ENCODE measurements at regions not wholly inside any gene's neighbourhood (a gene's known extent, or its start where the extent isn't known, plus 50 kb on each side); places are given as distances from the start of the nearest gene placed in this dataset.

GRCh38 chrX:114500622-114501021 is 83.3 kb upstream of the HTR2C start:
- no peaks in the 10 kb centered on the region for H3K36me3 ChIP-seq (ENCODE audit: control insufficient read depth, insufficient read depth, low read length)
- no peaks in the 10 kb centered on the region for H3K4me1 ChIP-seq (replicated peaks in 1 of 2; ENCODE audit: control insufficient read depth in 2 of 2, insufficient read depth in 2 of 2, low read length in 2 of 2)
- FAIRE-seq: no peak
- no peak for DNase-seq (ENCODE audit: extremely low read depth in 1 of 4, low spot score in 3 of 4)
- H3K4me2 ChIP-seq (ENCODE audit: insufficient read depth, low read length): no peak overlapping the region
- in situ Hi-C loops (cut with MboI) (no loop called here), intact Hi-C loops (cut with micrococcal nuclease) (no loop called here)
- no peaks in the 10 kb centered on the region for H3K79me2 ChIP-seq (ENCODE audit: control insufficient read depth, insufficient read depth, low read length)
- no peak for ATAC-seq
- H3K4me3 ChIP-seq: no peak overlapping the region
- 6% methylated on average over 1 of the region's 1 CpG for WGBS (ENCODE audit: insufficient coverage, low coverage, missing lambda C conversion rate)
- ChIA-PET POLR2A (no interaction called here), CTCF (ENCODE audit: low intra/inter-chr PET ratio) (no interaction called here)
- no peak overlapping the region for H3K27ac ChIP-seq (ENCODE audit: extremely low read depth, low read depth, low read length)
- H3K27me3 ChIP-seq (ENCODE audit: control insufficient read depth in 2 of 2, insufficient read depth in 2 of 2, low read length in 2 of 2): no peaks in the 10 kb centered on the region
- TF ChIP-seq KLF10 (CRISPR knock-in tag; IDR thresholded peaks at IDR 0.05): no peak
- TF ChIP-seq ZBTB49 (CRISPR knock-in tag; IDR thresholded peaks at IDR 0.05; ENCODE audit: borderline replicate concordance): no peak
- TF ChIP-seq MAZ (CRISPR knock-in tag; conservative IDR thresholded peaks at IDR 0.05 in 1 of 2, IDR thresholded peaks at IDR 0.05 in 1 of 2): no peak
- TF ChIP-seq BCLAF1 (IDR thresholded peaks at IDR 0.05; ENCODE audit: borderline replicate concordance in 1 of 2, control insufficient read depth in 1 of 2, low read depth in 2 of 2, low read length in 1 of 2): no peak
- TF ChIP-seq HSF4 (CRISPR knock-in tag; IDR thresholded peaks at IDR 0.05; ENCODE audit: borderline replicate concordance): no peak
- TF ChIP-seq RB1 (IDR thresholded peaks at IDR 0.05; ENCODE audit: low read depth): no peak
- no peak for TF ChIP-seq ZBTB12 (CRISPR knock-in tag; IDR thresholded peaks at IDR 0.05)
- no peak for TF ChIP-seq PHF21A (IDR thresholded peaks at IDR 0.05; ENCODE audit: borderline replicate concordance, low read depth)
- TF ChIP-seq E2F3 (CRISPR knock-in tag; IDR thresholded peaks at IDR 0.05): no peak
- TF ChIP-seq ZSCAN32 (CRISPR knock-in tag; IDR thresholded peaks at IDR 0.05): no peak
- TF ChIP-seq HEY1 (CRISPR knock-in tag; IDR thresholded peaks at IDR 0.05; ENCODE audit: borderline replicate concordance): no peak
- no peaks in the 10 kb centered on the region for H4K20me1 ChIP-seq (replicated peaks; ENCODE audit: control insufficient read depth, insufficient read depth, low read length)
- no peaks in the 10 kb centered on the region for H3K9me3 ChIP-seq (replicated peaks; ENCODE audit: control insufficient read depth, insufficient read depth, low read depth, low read length)
- no peak overlapping the region for H2AFZ ChIP-seq (ENCODE audit: low read depth, low read length)
- no peaks in the 10 kb centered on the region for H3K9me1 ChIP-seq (ENCODE audit: control insufficient read depth, insufficient read depth, low read length)
- BruUV-seq (replicated peaks): no TSS peak
- H3K9ac ChIP-seq (ENCODE audit: insufficient read depth in 1 of 2, low read depth in 2 of 2, low read length in 2 of 2): no peak overlapping the region
